Spleen (tissue), 11 donors: ENCODE measurements at regions not wholly inside any gene's neighbourhood (a gene's known extent, or its start where the extent isn't known, plus 50 kb on each side); places are given as distances from the start of the nearest gene placed in this dataset.

Source experiments
- DNase-seq: peaks from one replicate; pipeline ENCODE4 v3.0.0-alpha.2; 2020
- H3K27ac ChIP-seq, 8 donors: fragments of 200-600 bp; sonication (generic) in 7 of 8; 1 replicate in 4 of 8; 2 replicates in 4 of 8; pipeline versions ENCODE4 v1.5.0 to v1.8.0; 2016 to 2021; ENCODE audit warnings: inconsistent platforms in 4 of 8, mild to moderate bottlenecking in 4 of 8, moderate library complexity in 1 of 8
- H3K27me3 ChIP-seq, 7 donors: fragments of 200-600 bp; sonication (generic) in 6 of 7; replicated peaks in 1 of 7; 1 replicate in 4 of 7; 2 replicates in 3 of 7; pipeline versions ENCODE4 v1.5.0 to v1.8.0; 2016 to 2021; ENCODE audit warnings: inconsistent platforms in 3 of 7, mild to moderate bottlenecking in 1 of 7
- H3K36me3 ChIP-seq, 6 donors: fragments of 200-600 bp; sonication (generic) in 5 of 6; 1 replicate in 4 of 6; 2 replicates in 2 of 6; pipeline versions ENCODE4 v1.5.0 to v1.8.0; 2016 to 2021; ENCODE audit warnings: inconsistent platforms in 2 of 6
- H3K4me1 ChIP-seq, 6 donors: fragments of 200-600 bp; sonication (generic) in 5 of 6; 1 replicate in 3 of 6; 2 replicates in 3 of 6; pipeline versions ENCODE4 v1.5.0 to v1.8.0; 2016 to 2021; ENCODE audit warnings: inconsistent platforms in 3 of 6
- H3K4me3 ChIP-seq, 8 donors: fragments of 200-600 bp; sonication (generic) in 7 of 8; 1 replicate in 4 of 8; 2 replicates in 4 of 8; pipeline versions ENCODE4 v1.5.0 to v1.8.0; 2016 to 2021; ENCODE audit warnings: inconsistent platforms in 4 of 8, mild to moderate bottlenecking in 4 of 8, moderate library complexity in 2 of 8
- H3K9me3 ChIP-seq, 8 donors: fragments of 200-600 bp; sonication (generic) in 7 of 8; 1 replicate in 4 of 8; 2 replicates in 4 of 8; pipeline versions ENCODE4 v1.5.0 to v1.8.0; 2016 to 2021; ENCODE audit warnings: inconsistent platforms in 4 of 8
- POLR2A ChIP-seq, 3 donors: fragments of 450-650 bp; IDR thresholded peaks; one replicate each; pipeline ENCODE4 v1.5.1; 2017; ENCODE audit warnings: antibody characterized with exemption in 3 of 3, mild to moderate bottlenecking in 1 of 3
- POLR2AphosphoS5 ChIP-seq, 3 donors: sonication (generic); formaldehyde crosslinking; IDR thresholded peaks; one replicate each; pipeline ENCODE4 v1.5.1; 2017; ENCODE audit warnings: antibody characterized with exemption in 3 of 3
- WGBS, 5 donors: extraction: QIAGEN DNeasy Blood & Tissue Kit in 3 of 5; methylation state at CpG; one replicate each; pipeline versions ENCODE4 v1.1.5 to v1.1.7; 2013 to 2018; 5-methylcytosine and 5-hydroxymethylcytosine counted together
- intact Hi-C: fragments of 100-400 bp; cut with DNase I; formaldehyde crosslinking; loops from one replicate; pipeline ENCODE4 v1.15.0; 2023; ENCODE audit warnings: low total_unique reads
- TF ChIP-seq, protein P1 (sequence below), 11 experiments: fragments of 200-600 bp in 7 of 11; fragments of 450-650 bp in 4 of 11; sonication (generic) in 4 of 11; IDR thresholded peaks in 8 of 11; conservative IDR thresholded peaks in 3 of 11; 1 replicate in 7 of 11; 2 replicates in 4 of 11; pipeline versions ENCODE4 v1.4.0 to v1.8.0; 2016 to 2021; ENCODE audit warnings: antibody characterized with exemption in 11 of 11, inconsistent platforms in 4 of 11, mild to moderate bottlenecking in 1 of 11
- donor health status: healthy with polysubstance abuse.
- donor health status: DM: no; HTN: no; CAD: no; lungs with moderate emphysema.
- donor health status: DM: no; HTN: no; CAD: no.
- donor health status: Bipolar disorder and iron deficiency.
- donor health status: healthy.
- donor health status: DM: no; HTN: no; CAD: no.
- donor health status: DM: yes; HTN: yes; CAD: no.

DNA sequence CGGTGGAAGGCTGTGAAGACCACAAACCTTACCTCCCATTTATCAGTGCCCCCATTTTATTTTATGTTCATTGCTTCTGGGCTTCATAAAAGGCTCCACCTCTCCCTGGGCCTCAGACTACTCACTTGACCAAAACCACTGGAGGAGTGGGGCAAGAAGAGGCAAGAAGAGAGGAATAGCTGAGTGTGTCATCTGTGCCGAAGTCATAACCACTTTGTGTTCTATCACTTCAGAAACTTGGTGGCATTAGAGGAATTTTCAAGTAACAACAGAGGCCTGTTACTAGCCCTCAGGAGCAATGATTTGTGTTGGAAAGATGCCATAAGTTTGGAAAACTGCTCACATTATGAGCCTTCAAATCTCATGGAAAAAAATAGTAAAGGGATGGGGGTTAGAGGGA is 88.7 kb upstream of the PIK3R1 start:
- Histone ChIP-seq H3K27ac (no peak overlapping the region), H3K36me3 (no peaks in the 10 kb centered on the region), H3K27me3 (no peaks in the 10 kb centered on the region), H3K9me3 (no peaks in the 10 kb centered on the region), H3K4me3 (no peak overlapping the region), H3K4me1 (no peaks in the 10 kb centered on the region)
- intact Hi-C loops: loop anchor here (10.0 kb wide), 1 partner anchor 48 kb away; no protein-coding TSS in a partner anchor
- DNase-seq: no peak
- TF ChIP-seq, protein P1, sequence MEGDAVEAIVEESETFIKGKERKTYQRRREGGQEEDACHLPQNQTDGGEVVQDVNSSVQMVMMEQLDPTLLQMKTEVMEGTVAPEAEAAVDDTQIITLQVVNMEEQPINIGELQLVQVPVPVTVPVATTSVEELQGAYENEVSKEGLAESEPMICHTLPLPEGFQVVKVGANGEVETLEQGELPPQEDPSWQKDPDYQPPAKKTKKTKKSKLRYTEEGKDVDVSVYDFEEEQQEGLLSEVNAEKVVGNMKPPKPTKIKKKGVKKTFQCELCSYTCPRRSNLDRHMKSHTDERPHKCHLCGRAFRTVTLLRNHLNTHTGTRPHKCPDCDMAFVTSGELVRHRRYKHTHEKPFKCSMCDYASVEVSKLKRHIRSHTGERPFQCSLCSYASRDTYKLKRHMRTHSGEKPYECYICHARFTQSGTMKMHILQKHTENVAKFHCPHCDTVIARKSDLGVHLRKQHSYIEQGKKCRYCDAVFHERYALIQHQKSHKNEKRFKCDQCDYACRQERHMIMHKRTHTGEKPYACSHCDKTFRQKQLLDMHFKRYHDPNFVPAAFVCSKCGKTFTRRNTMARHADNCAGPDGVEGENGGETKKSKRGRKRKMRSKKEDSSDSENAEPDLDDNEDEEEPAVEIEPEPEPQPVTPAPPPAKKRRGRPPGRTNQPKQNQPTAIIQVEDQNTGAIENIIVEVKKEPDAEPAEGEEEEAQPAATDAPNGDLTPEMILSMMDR (IDR thresholded peaks at IDR 0.05 in 8 of 11, conservative IDR thresholded peaks at IDR 0.05 in 3 of 11): no peak
- TF ChIP-seq POLR2A (IDR thresholded peaks at IDR 0.05) (no peak), POLR2AphosphoS5 (IDR thresholded peaks at IDR 0.05) (no peak)
- WGBS, 5 donors: 91 to 97% (median 95%) methylated on average over 2 of the region's 2 CpGs

- Histone ChIP-seq H3K27ac (no peak overlapping the region), H3K36me3 (no peaks in the 10 kb centered on the region), H3K9me3 (no peaks in the 10 kb centered on the region), H3K4me3 (no peak overlapping the region), H3K4me1 (no peaks in the 10 kb centered on the region), H3K27me3 (no peaks in the 10 kb centered on the region)
- 80 to 87% (median 83%) methylated on average over 7 of the region's 7 CpGs for WGBS, 5 donors
- intact Hi-C loops: loop anchor here (10.0 kb wide), 1 partner anchor 52 kb away; no protein-coding TSS in a partner anchor
- no peak for TF ChIP-seq POLR2AphosphoS5 (IDR thresholded peaks at IDR 0.05)
- no peak for TF ChIP-seq POLR2A (IDR thresholded peaks at IDR 0.05)
- TF ChIP-seq, protein P1 (IDR thresholded peaks at IDR 0.05 in 8 of 11, conservative IDR thresholded peaks at IDR 0.05 in 3 of 11): no peak
- no peak for DNase-seq
Observed at GRCh38 chr5:68122439-68123328, 92.9 kb upstream of the PIK3R1 start.

DNA sequence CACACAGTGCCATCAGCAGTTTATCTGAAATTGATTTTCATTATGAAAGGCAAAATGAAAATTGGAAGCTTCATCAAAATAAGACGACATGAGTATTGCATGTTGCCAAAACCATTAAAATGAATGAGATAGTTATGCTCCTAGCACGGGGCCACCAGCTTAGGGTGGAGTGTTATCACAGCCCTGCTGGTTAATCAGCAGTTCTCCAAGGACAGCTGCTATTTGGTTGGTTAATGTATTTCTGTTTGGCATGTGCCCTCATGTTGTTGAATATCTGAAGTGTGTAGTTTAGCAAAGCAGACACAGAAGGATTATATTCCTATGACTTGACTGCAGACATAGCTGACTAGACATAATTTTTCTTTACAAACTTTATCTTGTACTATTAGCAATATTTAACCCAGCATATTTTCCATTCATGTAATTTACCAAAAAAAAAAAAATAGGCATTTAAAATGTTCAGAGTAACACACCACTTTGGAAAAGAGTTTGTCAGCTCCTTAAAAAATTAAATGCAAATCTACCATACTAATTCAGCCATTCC is 98.6 kb upstream of the PIK3R1 start:
- intact Hi-C loops: no loop called here
- no peaks in the 10 kb centered on the region for H3K4me1 ChIP-seq
- DNase-seq: no peak
- no peaks in the 10 kb centered on the region for H3K9me3 ChIP-seq
- no peaks in the 10 kb centered on the region for H3K36me3 ChIP-seq
- H3K27ac ChIP-seq: no peak overlapping the region
- no peak overlapping the region for H3K4me3 ChIP-seq
- WGBS, 5 donors: 48 to 82% (median 70%) methylated on average over 2 of the region's 2 CpGs
- no peaks in the 10 kb centered on the region for H3K27me3 ChIP-seq
- TF ChIP-seq, protein P1 (IDR thresholded peaks at IDR 0.05 in 8 of 11, conservative IDR thresholded peaks at IDR 0.05 in 3 of 11): no peak
- TF ChIP-seq POLR2AphosphoS5 (IDR thresholded peaks at IDR 0.05) (no peak), POLR2A (IDR thresholded peaks at IDR 0.05) (no peak)

DNA sequence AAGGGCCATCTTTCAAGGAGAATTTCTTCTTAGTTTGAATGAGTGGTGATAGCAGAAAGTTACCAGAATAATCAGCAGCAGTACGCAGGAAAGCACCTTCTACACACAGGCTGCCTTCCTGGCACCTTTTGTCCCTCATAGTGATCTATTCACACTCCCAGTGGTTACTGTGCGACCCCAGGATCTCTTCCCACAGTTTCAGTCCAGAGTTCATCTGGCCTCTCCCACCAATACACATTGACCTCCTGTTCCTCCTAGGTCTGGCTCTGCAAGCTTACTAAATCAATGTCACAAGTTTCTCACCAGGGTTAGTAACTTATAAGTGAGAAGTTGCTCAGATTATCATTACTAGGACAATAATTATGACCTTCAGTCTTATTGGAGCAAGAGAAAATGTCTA is 99.1 kb upstream of the PIK3R1 start:
- TF ChIP-seq POLR2A (IDR thresholded peaks at IDR 0.05) (no peak), POLR2AphosphoS5 (IDR thresholded peaks at IDR 0.05) (no peak)
- TF ChIP-seq, protein P1 (IDR thresholded peaks at IDR 0.05 in 8 of 11, conservative IDR thresholded peaks at IDR 0.05 in 3 of 11): no peak
- intact Hi-C loops: no loop called here

More for the DNA sequence above, 99.1 kb upstream of the PIK3R1 start:
- no peaks in the 10 kb centered on the region for H3K4me1 ChIP-seq
- no peaks in the 10 kb centered on the region for H3K9me3 ChIP-seq
- no peak overlapping the region for H3K27ac ChIP-seq
- no peaks in the 10 kb centered on the region for H3K36me3 ChIP-seq
- no peak for DNase-seq
- H3K4me3 ChIP-seq: no peak overlapping the region
- WGBS, 5 donors: 51 to 87% (median 80%) methylated on average over 2 of the region's 2 CpGs
- H3K27me3 ChIP-seq: no peaks in the 10 kb centered on the region
